DND-41 (cell line): ENCODE measurements at regions not wholly inside any gene's neighbourhood (a gene's known extent, or its start where the extent isn't known, plus 50 kb on each side); places are given as distances from the start of the nearest gene placed in this dataset.
"Not testable (repeated sequence)": the region's sequence is repeated elsewhere in the genome, so short reads cannot be mapped to it uniquely, and the experiment has no call there.

Experiments used
- CTCF ChIP-seq: IDR thresholded peaks from 2 replicates; pipeline ENCODE4 v1.5.1; 2012; ENCODE audit warnings: borderline replicate concordance, low read length, moderate library complexity, mild to moderate bottlenecking; ENCODE audit not compliant: poor library complexity, severe bottlenecking; ENCODE audit errors: extremely low read depth
- EZH2 ChIP-seq: IDR thresholded peaks from 3 replicates; pipeline ENCODE4 v1.6.1; 2012; ENCODE audit warnings: borderline replicate concordance, low read depth, mild to moderate bottlenecking, moderate library complexity, low read length, inconsistent platforms; ENCODE audit not compliant: severe bottlenecking

- TF ChIP-seq CTCF, EZH2: not testable (repeated sequence)
These were observed 286.3 kb downstream of the CDY2B start for GRCh38 chrY:17593748-17594147.
